ENCODE measurements at regions not wholly inside any gene's neighbourhood (a gene's known extent, or its start where the extent isn't known, plus 50 kb on each side); places are given as distances from the start of the nearest gene placed in this dataset.
"Not testable (repeated sequence)": the region's sequence is repeated elsewhere in the genome, so short reads cannot be mapped to it uniquely, and the experiment has no call there.

GRCh38 chr4:114034189-114034588 is 54.7 kb upstream of the ARSJ start:
- H3K27ac Mint-ChIP-seq, result no peak overlapping the region
- no peaks in the 10 kb centered on the region for H3K4me1 Mint-ChIP-seq
- H3K4me3 Mint-ChIP-seq, result no peak overlapping the region
- no peaks in the 10 kb centered on the region for H3K36me3 Mint-ChIP-seq (ENCODE audit: low read depth)
- H3K9me3 Mint-ChIP-seq, result no peaks in the 10 kb centered on the region
- ChIA-PET CTCF (no interaction called here), POLR2A (no interaction called here)
- no peak for DNase-seq
- no peaks in the 10 kb centered on the region for H3K27me3 Mint-ChIP-seq

GRCh38 chr4:114036426-114036825 is 57.0 kb upstream of the ARSJ start:
- no peaks in the 10 kb centered on the region for H3K36me3 Mint-ChIP-seq (ENCODE audit: low read depth)
- peaks cover 8% of the 10 kb centered on the region for H3K4me1 Mint-ChIP-seq
- no peaks in the 10 kb centered on the region for H3K27me3 Mint-ChIP-seq
- DNase-seq, result no peak
- POLR2A ChIA-PET, result no interaction called here
- CTCF ChIA-PET, result no interaction called here
- no peak overlapping the region for H3K4me3 Mint-ChIP-seq
- H3K9me3 Mint-ChIP-seq, result no peaks in the 10 kb centered on the region
- no peak overlapping the region for H3K27ac Mint-ChIP-seq

DNA sequence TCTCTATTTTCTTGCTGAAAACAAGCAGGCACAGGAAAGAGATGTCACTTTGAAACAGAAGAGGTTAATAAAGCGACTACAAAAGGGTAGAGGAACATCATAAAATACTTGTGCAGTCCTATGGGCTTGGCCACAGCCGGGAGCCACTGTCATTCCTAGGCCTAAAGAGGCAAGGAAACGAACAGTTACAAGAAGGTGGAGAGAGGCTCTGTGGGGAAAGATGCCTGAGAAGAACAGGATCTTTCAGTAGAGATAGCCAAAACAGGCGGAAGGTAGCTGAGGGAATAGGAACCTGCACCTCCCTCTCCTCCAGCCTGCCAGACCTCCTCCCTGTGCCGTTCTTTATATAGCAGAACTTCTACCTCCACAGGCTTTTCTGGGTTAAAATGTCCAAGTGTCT is 57.4 kb upstream of the ARSJ start:
- ChIA-PET CTCF (no interaction called here), POLR2A (no interaction called here)
- Mint-ChIP-seq H3K4me3 (no peak overlapping the region), H3K27ac (no peak overlapping the region), H3K36me3 (ENCODE audit: low read depth) (no peaks in the 10 kb centered on the region), H3K4me1 (peaks cover 8% of the 10 kb centered on the region), H3K9me3 (no peaks in the 10 kb centered on the region), H3K27me3 (no peaks in the 10 kb centered on the region)
- no peak for DNase-seq

DNA sequence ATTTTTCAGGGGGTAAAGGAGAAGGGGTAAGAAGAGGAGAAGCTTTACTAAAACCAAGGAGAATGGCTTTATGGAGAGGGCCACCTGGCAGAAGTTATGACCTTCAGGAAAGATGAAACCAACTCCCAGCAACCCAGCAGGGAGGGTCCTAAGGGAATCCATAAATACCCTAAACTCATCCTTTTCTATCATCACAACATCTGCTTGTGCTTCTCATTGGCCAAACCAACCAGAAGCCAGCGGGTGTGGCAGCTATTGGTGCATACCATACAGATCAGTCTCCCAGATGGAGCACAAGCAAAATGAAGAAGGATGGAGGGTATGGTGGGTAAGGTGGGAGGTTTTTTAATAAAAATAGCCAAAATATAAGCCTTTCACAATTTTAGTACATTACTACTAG is 58.5 kb upstream of the ARSJ start:
- Mint-ChIP-seq H3K36me3 (ENCODE audit: low read depth) (no peaks in the 10 kb centered on the region), H3K4me1 (peaks cover 8% of the 10 kb centered on the region), H3K27me3 (no peaks in the 10 kb centered on the region), H3K4me3 (no peak overlapping the region), H3K9me3 (no peaks in the 10 kb centered on the region), H3K27ac (no peak overlapping the region)
- CTCF ChIA-PET, result interaction anchor here (0.7 to 0.8 kb wide), 2 partner anchors 11 to 18 kb away, joined by 3 read pairs; no protein-coding TSS in a partner anchor
- no peak for DNase-seq
- POLR2A ChIA-PET, result no interaction called here

DNA sequence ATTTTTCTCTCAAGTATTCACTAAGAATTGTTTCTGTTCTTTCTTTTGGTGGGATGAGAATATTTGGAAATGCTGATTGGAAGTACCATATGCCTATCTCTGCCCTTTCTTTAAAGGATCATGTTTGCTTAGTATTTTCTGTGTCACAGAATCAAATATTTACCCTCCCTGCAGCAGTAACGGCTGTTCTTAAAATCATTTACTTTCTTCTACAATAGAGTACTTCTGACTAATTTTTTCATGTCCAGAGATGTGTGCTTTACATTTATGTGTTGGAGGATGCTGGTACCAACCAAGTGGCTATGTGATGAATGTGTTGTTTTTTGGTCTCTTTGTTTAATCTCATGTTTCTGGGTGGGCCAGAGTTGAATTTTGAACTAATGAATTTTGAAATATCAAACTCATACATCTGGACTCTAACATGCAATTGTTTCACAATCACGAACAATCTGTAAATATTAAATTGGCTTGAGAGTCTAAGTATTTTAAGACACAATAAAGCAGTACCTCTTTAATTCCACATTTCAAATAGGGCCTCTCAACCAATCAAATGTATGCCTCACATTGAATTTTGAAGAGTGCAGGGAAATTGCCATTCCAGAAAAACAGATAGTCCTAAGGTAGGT is 59.4 kb upstream of the ARSJ start:
- Mint-ChIP-seq H3K27ac (no peak overlapping the region), H3K36me3 (ENCODE audit: low read depth) (no peaks in the 10 kb centered on the region), H3K4me1 (peaks cover 8% of the 10 kb centered on the region), H3K9me3 (no peaks in the 10 kb centered on the region), H3K4me3 (no peak overlapping the region), H3K27me3 (no peaks in the 10 kb centered on the region)
- ChIA-PET CTCF (no interaction called here), POLR2A (no interaction called here)
- DNase-seq, result no peak

DNA sequence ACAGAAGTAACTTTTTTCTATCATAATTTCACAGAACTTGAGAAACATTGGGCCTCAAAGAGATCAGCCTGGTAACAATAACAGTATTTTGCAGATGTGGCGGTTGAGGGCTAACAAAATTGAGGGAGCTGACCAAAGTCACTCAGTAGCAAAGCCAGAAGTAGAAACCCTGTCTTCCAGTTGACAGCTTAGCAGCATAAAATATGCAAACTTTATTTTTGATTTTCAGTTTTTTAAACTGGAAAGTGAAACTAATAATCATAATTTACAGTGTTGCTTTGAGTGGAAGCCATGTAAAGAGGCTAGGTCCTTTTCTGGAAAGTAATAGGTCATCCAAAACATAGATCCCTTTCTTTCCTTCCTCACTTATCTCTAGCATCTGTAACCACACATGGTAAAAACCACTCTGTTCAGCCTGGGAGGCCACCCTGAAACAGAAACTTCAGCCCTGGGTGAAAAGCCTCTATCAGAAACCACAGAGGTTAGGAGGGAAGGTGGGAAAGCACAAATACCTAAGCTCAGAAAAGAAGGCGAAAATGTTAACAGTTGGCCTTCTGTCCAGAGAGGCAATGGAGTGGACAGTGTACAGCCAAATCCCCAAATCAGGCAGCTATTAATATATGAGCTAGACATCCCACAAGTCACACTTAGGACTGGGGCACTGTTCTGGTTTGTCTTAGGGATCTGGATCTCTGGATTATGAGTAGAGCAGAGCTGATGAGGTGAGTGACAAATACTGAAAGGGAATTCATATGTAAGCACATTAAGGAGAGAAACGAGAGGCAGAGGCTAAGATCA is 61.1 kb upstream of the ARSJ start:
- ChIA-PET CTCF (interaction anchor here (1.4 kb wide), 1 partner anchor 16 kb away, joined by 4 read pairs; no protein-coding TSS in a partner anchor), POLR2A (no interaction called here)
- Mint-ChIP-seq H3K27me3 (no peaks in the 10 kb centered on the region), H3K4me1 (peaks cover 8% of the 10 kb centered on the region), H3K9me3 (no peaks in the 10 kb centered on the region), H3K27ac (no peak overlapping the region), H3K36me3 (ENCODE audit: low read depth) (no peaks in the 10 kb centered on the region), H3K4me3 (no peak overlapping the region)
- DNase-seq, result no peak

- no peak for DNase-seq
- POLR2A ChIA-PET, result no interaction called here
- Mint-ChIP-seq H3K27ac (no peak overlapping the region), H3K27me3 (no peaks in the 10 kb centered on the region), H3K36me3 (ENCODE audit: low read depth) (no peaks in the 10 kb centered on the region), H3K9me3 (no peaks in the 10 kb centered on the region), H3K4me3 (no peak overlapping the region), H3K4me1 (peaks cover 8% of the 10 kb centered on the region)
- CTCF ChIA-PET, result interaction anchor here (1.4 kb wide), 1 partner anchor 16 kb away, joined by 4 read pairs; no protein-coding TSS in a partner anchor
These were observed 61.6 kb upstream of the ARSJ start for GRCh38 chr4:114041117-114041475.

DNA sequence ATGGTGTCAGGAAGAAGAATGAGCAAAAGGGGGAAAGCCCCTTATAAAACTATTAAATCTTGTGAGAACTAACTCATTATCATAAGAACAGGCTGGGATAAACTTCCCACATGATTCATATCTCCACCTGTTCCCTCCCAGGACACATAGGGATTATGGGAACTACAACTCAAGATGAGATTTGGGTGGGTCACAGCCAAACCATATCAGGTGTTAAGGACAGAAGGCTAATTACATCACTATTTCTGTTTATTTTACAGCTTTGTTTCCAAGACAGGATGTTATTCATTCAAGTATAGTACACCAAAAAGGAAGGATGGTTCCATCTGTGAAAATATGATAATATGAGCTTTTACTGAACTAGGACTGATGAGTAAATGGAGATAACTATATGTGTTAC is 63.7 kb upstream of the ARSJ start:
- H3K4me1 Mint-ChIP-seq, result peaks cover 8% of the 10 kb centered on the region
- ChIA-PET POLR2A (no interaction called here), CTCF (no interaction called here)
- no peaks in the 10 kb centered on the region for H3K27me3 Mint-ChIP-seq
- DNase-seq, result no peak
- no peak overlapping the region for H3K27ac Mint-ChIP-seq
- H3K36me3 Mint-ChIP-seq (ENCODE audit: low read depth), result no peaks in the 10 kb centered on the region
- no peak overlapping the region for H3K4me3 Mint-ChIP-seq
- no peaks in the 10 kb centered on the region for H3K9me3 Mint-ChIP-seq

DNA sequence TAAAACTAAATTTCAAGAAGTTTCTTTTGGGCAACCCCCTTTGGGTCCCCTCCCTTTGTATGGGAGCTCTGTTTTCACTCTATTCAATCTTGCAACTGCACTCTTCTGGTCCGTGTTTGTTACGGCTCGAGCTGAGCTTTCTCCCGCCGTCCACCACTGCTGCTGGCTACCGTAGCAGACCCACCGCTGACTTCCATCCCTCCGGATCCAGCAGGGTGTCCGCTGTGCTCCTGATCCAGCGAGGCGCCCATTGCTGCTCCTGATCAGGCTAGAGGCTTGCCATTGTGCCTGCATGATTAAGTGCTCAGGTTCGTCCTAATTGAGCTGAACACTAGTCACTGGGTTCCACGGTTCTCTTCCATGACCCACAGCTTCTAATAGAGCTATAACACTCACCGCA is 64.9 kb upstream of the ARSJ start:
- H3K9me3 Mint-ChIP-seq; H3K4me1 Mint-ChIP-seq; H3K36me3 Mint-ChIP-seq (ENCODE audit: low read depth); H3K27me3 Mint-ChIP-seq; CTCF ChIA-PET; H3K27ac Mint-ChIP-seq; DNase-seq; POLR2A ChIA-PET; H3K4me3 Mint-ChIP-seq: not testable (repeated sequence)

- H3K36me3 Mint-ChIP-seq (ENCODE audit: low read depth), result no peaks in the 10 kb centered on the region
- no peak overlapping the region for H3K4me3 Mint-ChIP-seq
- no peaks in the 10 kb centered on the region for H3K4me1 Mint-ChIP-seq
- CTCF ChIA-PET, result no interaction called here
- H3K27me3 Mint-ChIP-seq, result no peaks in the 10 kb centered on the region
- H3K9me3 Mint-ChIP-seq, result no peaks in the 10 kb centered on the region
- no peak overlapping the region for H3K27ac Mint-ChIP-seq
- DNase-seq, result no peak
- POLR2A ChIA-PET, result no interaction called here
These were observed 66.9 kb upstream of the ARSJ start for GRCh38 chr4:114046331-114046730.

GRCh38 chr4:114048154-114048553 is 68.7 kb upstream of the ARSJ start:
- H3K27ac Mint-ChIP-seq; POLR2A ChIA-PET; H3K4me3 Mint-ChIP-seq; DNase-seq; H3K36me3 Mint-ChIP-seq (ENCODE audit: low read depth); H3K9me3 Mint-ChIP-seq; H3K4me1 Mint-ChIP-seq; CTCF ChIA-PET; H3K27me3 Mint-ChIP-seq: not testable (repeated sequence)

- ChIA-PET CTCF (interaction anchor here (1.1 kb wide), 1 partner anchor 9 kb away, joined by 3 read pairs; no protein-coding TSS in a partner anchor), POLR2A (no interaction called here)
- peaks cover 7% of the 10 kb centered on the region for H3K9me3 Mint-ChIP-seq
- no peak overlapping the region for H3K27ac Mint-ChIP-seq
- H3K4me1 Mint-ChIP-seq, result no peaks in the 10 kb centered on the region
- DNase-seq, result no peak
- peaks cover 4% of the 10 kb centered on the region for H3K27me3 Mint-ChIP-seq
- no peaks in the 10 kb centered on the region for H3K36me3 Mint-ChIP-seq (ENCODE audit: low read depth)
- H3K4me3 Mint-ChIP-seq, result no peak overlapping the region
These were observed 72.8 kb upstream of the ARSJ start for GRCh38 chr4:114052227-114052626.

- no peak for DNase-seq
- H3K27me3 Mint-ChIP-seq, result peaks cover 4% of the 10 kb centered on the region
- no peak overlapping the region for H3K27ac Mint-ChIP-seq
- H3K36me3 Mint-ChIP-seq (ENCODE audit: low read depth), result no peaks in the 10 kb centered on the region
- no peaks in the 10 kb centered on the region for H3K4me1 Mint-ChIP-seq
- H3K9me3 Mint-ChIP-seq, result peaks cover 7% of the 10 kb centered on the region
- ChIA-PET CTCF (no interaction called here), POLR2A (no interaction called here)
- no peak overlapping the region for H3K4me3 Mint-ChIP-seq
These were observed 77.2 kb upstream of the ARSJ start for GRCh38 chr4:114056599-114056998.

- Mint-ChIP-seq H3K27ac (no peak overlapping the region), H3K36me3 (ENCODE audit: low read depth) (no peaks in the 10 kb centered on the region), H3K4me3 (no peak overlapping the region), H3K4me1 (no peaks in the 10 kb centered on the region), H3K9me3 (peaks cover 7% of the 10 kb centered on the region), H3K27me3 (peaks cover 4% of the 10 kb centered on the region)
- no peak for DNase-seq
- ChIA-PET CTCF (no interaction called here), POLR2A (no interaction called here)
These were observed 78.3 kb upstream of the ARSJ start for GRCh38 chr4:114057746-114058145.

Measured in activated CD4-positive, alpha-beta T cell treated with anti-CD3 and anti-CD28 coated beads, Interleukin-2, amount 10 ng/mL, durations not matched to agents 7 days and 5 days (primary cell).